BJ (cell line): ENCODE measurements at regions not wholly inside any gene's neighbourhood (a gene's known extent, or its start where the extent isn't known, plus 50 kb on each side); places are given as distances from the start of the nearest gene placed in this dataset.

ENCODE experiments used
- CTCF ChIA-PET: fragments of 350-600 bp; formaldehyde crosslinking; extraction: SDS; loops from one replicate; lab custom pipeline; 2021; ENCODE audit warnings: antibody characterized with exemption, inconsistent platforms; lab: Yijun Ruan, JAX
- POLR2A ChIA-PET: fragments of 300-600 bp; sonication (Branson Sonifier 250); formaldehyde crosslinking; extraction: SDS; loops from one replicate; lab custom pipeline; 2021; ENCODE audit warnings: antibody characterized with exemption; lab: Charles Lee
- DNase-seq: peaks from one replicate; pipeline ENCODE4 v3.0.0-alpha.2; 2011; ENCODE audit warnings: low read depth
- H3K27me3 ChIP-seq: 2 replicates; pipeline ENCODE4 v1.6.0; 2011; ENCODE audit warnings: low read length; ENCODE audit not compliant: control insufficient read depth, insufficient read depth
- H3K36me3 ChIP-seq: 2 replicates; pipeline ENCODE4 v1.5.1; 2011; ENCODE audit warnings: low read length; ENCODE audit not compliant: control insufficient read depth, insufficient read depth
- H3K4me3 ChIP-seq: 2 replicates; pipeline ENCODE4 v1.5.1; 2011; ENCODE audit warnings: low read depth, mild to moderate bottlenecking, control low read depth, low read length
- TF ChIP-seq, protein P1 (sequence below): IDR thresholded peaks from 2 replicates; pipeline ENCODE4 v1.5.1; 2011; ENCODE audit warnings: low read depth, mild to moderate bottlenecking, control low read depth, inconsistent platforms, low read length, moderate library complexity; ENCODE audit not compliant: insufficient read depth

GRCh38 chr13:85710545-85710944 lies 88.7 kb downstream of the SLITRK6 start:
- TF ChIP-seq, protein P1, sequence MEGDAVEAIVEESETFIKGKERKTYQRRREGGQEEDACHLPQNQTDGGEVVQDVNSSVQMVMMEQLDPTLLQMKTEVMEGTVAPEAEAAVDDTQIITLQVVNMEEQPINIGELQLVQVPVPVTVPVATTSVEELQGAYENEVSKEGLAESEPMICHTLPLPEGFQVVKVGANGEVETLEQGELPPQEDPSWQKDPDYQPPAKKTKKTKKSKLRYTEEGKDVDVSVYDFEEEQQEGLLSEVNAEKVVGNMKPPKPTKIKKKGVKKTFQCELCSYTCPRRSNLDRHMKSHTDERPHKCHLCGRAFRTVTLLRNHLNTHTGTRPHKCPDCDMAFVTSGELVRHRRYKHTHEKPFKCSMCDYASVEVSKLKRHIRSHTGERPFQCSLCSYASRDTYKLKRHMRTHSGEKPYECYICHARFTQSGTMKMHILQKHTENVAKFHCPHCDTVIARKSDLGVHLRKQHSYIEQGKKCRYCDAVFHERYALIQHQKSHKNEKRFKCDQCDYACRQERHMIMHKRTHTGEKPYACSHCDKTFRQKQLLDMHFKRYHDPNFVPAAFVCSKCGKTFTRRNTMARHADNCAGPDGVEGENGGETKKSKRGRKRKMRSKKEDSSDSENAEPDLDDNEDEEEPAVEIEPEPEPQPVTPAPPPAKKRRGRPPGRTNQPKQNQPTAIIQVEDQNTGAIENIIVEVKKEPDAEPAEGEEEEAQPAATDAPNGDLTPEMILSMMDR: no peak
- CTCF ChIA-PET: no interaction called here
- POLR2A ChIA-PET: no interaction called here
- Histone ChIP-seq H3K27me3 (no peaks in the 10 kb centered on the region), H3K4me3 (no peak overlapping the region), H3K36me3 (no peaks in the 10 kb centered on the region)
- DNase-seq: no peak

DNA sequence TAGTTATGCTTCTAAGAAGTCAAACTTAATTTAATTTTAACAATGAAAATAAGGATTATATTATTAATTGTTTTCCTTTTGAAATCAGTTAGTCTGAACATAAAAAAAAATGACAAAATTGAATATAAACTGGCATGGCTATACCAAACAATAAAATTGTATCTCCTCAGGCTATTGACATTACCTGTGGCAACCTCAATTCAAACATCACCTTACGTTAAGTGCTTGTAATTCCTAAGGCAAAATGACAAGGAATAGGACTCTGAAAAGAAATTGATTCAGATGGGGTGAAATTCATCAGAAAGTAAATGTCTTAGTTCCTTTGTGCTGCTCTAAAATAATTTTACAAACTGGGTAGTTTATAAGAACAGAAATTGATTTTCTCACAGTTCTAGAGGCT lies 89.5 kb downstream of the SLITRK6 start:
- Histone ChIP-seq H3K36me3 (no peaks in the 10 kb centered on the region), H3K4me3 (no peak overlapping the region), H3K27me3 (no peaks in the 10 kb centered on the region)
- CTCF ChIA-PET: no interaction called here
- no peak for DNase-seq
- POLR2A ChIA-PET: no interaction called here
- TF ChIP-seq, protein P1: no peak

DNA sequence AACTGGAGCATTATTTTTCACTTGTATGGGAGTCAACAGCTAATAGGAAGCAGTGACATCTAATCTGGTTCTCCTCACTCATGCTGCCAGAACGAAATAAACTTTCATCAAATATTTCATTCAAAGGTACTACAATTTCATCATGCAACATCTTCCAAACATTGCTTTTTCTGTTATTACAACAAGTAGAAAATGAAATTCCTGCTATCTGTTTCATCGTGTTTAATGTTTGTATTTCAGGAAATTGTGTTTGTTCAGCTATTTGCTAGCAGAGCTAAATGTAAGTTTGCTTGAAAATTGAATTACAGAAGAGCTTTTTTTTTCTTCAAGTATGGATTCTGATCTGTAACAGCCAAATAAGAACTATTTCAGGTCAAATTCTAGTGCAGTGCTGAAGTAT lies 90.1 kb downstream of the SLITRK6 start:
- no peak overlapping the region for H3K4me3 ChIP-seq
- POLR2A ChIA-PET: no interaction called here
- TF ChIP-seq, protein P1: no peak
- H3K36me3 ChIP-seq: no peaks in the 10 kb centered on the region
- CTCF ChIA-PET: no interaction called here
- H3K27me3 ChIP-seq: no peaks in the 10 kb centered on the region
- DNase-seq: no peak

- no peaks in the 10 kb centered on the region for H3K27me3 ChIP-seq
- H3K36me3 ChIP-seq: no peaks in the 10 kb centered on the region
- ChIA-PET CTCF (no interaction called here), POLR2A (no interaction called here)
- H3K4me3 ChIP-seq: no peak overlapping the region
- DNase-seq: no peak
- TF ChIP-seq, protein P1: no peak
These were observed 98.3 kb downstream of the SLITRK6 start for GRCh38 chr13:85700906-85701305.

DNA sequence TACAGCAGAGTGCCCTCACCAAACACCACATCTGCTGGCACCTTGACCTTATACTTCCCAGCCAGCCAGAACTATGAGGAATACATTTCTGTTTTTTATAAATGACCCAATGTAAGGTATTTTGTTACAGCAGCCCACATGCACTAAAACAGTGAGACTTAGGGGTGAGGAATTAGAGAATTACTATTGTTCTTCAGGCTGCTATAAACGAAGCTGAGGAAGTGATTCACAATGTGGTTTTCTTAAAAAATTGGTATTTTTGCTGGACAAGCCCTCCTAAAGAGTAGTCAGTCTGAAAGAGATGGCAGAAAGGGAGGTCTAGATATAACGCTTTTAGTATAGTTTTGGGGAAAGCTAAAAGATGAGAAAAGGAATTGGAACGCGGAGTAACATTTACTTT lies 101.0 kb downstream of the SLITRK6 start:
- ChIA-PET POLR2A (no interaction called here), CTCF (no interaction called here)
- DNase-seq: no peak
- H3K4me3 ChIP-seq: no peak overlapping the region
- no peaks in the 10 kb centered on the region for H3K36me3 ChIP-seq
- TF ChIP-seq, protein P1: no peak
- H3K27me3 ChIP-seq: no peaks in the 10 kb centered on the region
